ENCODE measurements at regions not wholly inside any gene's neighbourhood (a gene's known extent, or its start where the extent isn't known, plus 50 kb on each side); places are given as distances from the start of the nearest gene placed in this dataset.

GRCh38 chr1:233540816-233541215, 73.1 kb upstream of the KCNK1 start:
- no peak for FAIRE-seq
- DNase-seq (ENCODE audit: insufficient read length, low spot score), result no peak
- TF ChIP-seq TAF1 (IDR thresholded peaks at IDR 0.05; ENCODE audit: low read depth, low read length) (no peak), SPI1 (IDR thresholded peaks at IDR 0.05; ENCODE audit: low read depth, low read length) (no peak), POU2F2 (IDR thresholded peaks at IDR 0.05; ENCODE audit: low read depth, low read length) (no peak), POLR2AphosphoS5 (IDR thresholded peaks at IDR 0.05; ENCODE audit: low read depth, low read length) (no peak)

DNA sequence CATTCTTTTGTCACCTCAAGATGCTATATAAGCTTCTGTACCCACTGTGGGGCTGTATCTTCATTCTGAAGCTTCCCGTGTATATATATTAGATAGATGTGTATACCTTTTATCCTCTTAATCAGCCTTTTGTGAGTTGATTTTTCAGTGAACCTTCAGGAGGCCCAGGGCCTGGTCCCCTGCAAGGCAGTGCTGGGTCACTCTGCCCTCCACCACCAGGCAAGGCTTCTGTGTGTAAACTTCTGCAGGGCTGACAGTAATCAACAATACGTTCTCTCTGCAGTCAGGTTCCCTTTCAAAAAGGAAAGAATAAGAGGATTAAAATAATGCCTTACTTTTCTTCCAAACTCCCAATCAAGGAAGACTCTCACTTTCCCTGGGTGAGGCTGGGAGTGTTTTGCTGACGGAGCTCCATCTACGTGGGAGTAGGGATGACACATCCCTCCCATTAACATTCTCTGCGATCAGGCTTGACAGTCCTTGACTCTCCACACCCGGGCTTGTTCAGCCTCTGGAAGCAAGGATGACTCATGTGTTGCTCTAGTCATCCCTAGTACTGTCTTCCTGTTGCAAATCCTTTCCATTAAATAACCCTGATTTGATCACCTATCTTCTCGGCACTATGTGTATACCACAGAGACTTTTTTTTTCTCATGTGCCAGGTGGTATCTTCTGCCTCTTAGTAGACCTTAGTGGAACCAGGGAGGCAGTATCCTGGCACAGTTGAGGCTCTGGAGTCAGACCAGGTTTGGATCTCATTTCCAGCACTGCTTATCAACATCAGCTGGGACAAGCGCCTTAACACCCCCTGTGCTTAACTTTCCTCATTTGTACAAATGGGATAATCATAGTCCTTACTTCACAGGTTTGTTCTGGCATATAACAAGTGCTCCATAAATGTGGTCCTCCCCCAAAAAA, 70.3 kb upstream of the KCNK1 start:
- DNase-seq (ENCODE audit: insufficient read length, low spot score) (no peak), FAIRE-seq (no peak)

GRCh38 chr1:233544304-233544703, 69.6 kb upstream of the KCNK1 start:
- FAIRE-seq (no peak), DNase-seq (ENCODE audit: insufficient read length, low spot score) (no peak)
- TF ChIP-seq TAF1 (IDR thresholded peaks at IDR 0.05; ENCODE audit: low read depth, low read length), result no peak
- TF ChIP-seq PAX5 (IDR thresholded peaks at IDR 0.05; ENCODE audit: insufficient read depth, low read length, severe bottlenecking), result no peak

More for the DNA sequence above, 70.3 kb upstream of the KCNK1 start:
- TF ChIP-seq POLR2AphosphoS5 (IDR thresholded peaks at IDR 0.05; ENCODE audit: low read depth, low read length) (no peak), PAX5 (IDR thresholded peaks at IDR 0.05; ENCODE audit: insufficient read depth, low read length, severe bottlenecking) (no peak), POU2F2 (IDR thresholded peaks at IDR 0.05; ENCODE audit: low read depth, low read length) (no peak), SPI1 (IDR thresholded peaks at IDR 0.05; ENCODE audit: low read depth, low read length) (no peak), TAF1 (IDR thresholded peaks at IDR 0.05; ENCODE audit: low read depth, low read length) (no peak), POLR2A (IDR thresholded peaks at IDR 0.05; ENCODE audit: low read depth, low read length) (no peak)

- TF ChIP-seq POU2F2 (IDR thresholded peaks at IDR 0.05; ENCODE audit: low read depth, low read length), result no peak
- TF ChIP-seq POLR2AphosphoS5 (IDR thresholded peaks at IDR 0.05; ENCODE audit: low read depth, low read length), result no peak
- no peak for TF ChIP-seq POLR2A (IDR thresholded peaks at IDR 0.05; ENCODE audit: low read depth, low read length)
- no peak for DNase-seq (ENCODE audit: insufficient read length, low spot score)
- FAIRE-seq, result no peak
Observed at GRCh38 chr1:233547726-233548125, 66.2 kb upstream of the KCNK1 start.

- FAIRE-seq, result no peak
- TF ChIP-seq PAX5 (IDR thresholded peaks at IDR 0.05; ENCODE audit: insufficient read depth, low read length, severe bottlenecking), result no peak
- no peak for TF ChIP-seq POLR2AphosphoS5 (IDR thresholded peaks at IDR 0.05; ENCODE audit: low read depth, low read length)
- TF ChIP-seq POLR2A (IDR thresholded peaks at IDR 0.05; ENCODE audit: low read depth, low read length), result no peak
- TF ChIP-seq POU2F2 (IDR thresholded peaks at IDR 0.05; ENCODE audit: low read depth, low read length), result no peak
- TF ChIP-seq TAF1 (IDR thresholded peaks at IDR 0.05; ENCODE audit: low read depth, low read length), result no peak
- no peak for TF ChIP-seq SPI1 (IDR thresholded peaks at IDR 0.05; ENCODE audit: low read depth, low read length)
Observed at GRCh38 chr1:233549404-233549803, 64.5 kb upstream of the KCNK1 start.

DNA sequence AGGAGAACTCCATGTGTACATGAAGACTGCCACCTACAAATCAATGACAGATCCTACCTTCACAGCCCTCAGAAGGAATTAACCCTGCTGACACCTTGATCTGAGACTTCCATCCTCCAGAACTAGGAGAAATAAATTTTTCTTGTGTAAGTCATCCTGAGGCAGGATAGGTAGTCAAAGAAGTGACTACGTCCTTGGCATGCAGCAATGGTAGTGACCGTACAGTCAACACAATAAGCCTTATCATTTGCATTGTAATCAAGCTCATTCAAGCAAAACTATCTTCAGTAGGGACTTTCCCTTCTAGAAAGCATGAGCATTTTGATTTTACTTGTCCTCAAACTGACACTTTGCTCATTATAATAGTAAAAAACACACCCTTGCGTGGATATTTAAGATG, 64.0 kb upstream of the KCNK1 start:
- DNase-seq (ENCODE audit: insufficient read length, low spot score), result no peak
- no peak for FAIRE-seq
- TF ChIP-seq SPI1 (IDR thresholded peaks at IDR 0.05; ENCODE audit: low read depth, low read length), result no peak
- no peak for TF ChIP-seq TAF1 (IDR thresholded peaks at IDR 0.05; ENCODE audit: low read depth, low read length)
- no peak for TF ChIP-seq POLR2A (IDR thresholded peaks at IDR 0.05; ENCODE audit: low read depth, low read length)
- TF ChIP-seq POLR2AphosphoS5 (IDR thresholded peaks at IDR 0.05; ENCODE audit: low read depth, low read length), result no peak
- no peak for TF ChIP-seq PAX5 (IDR thresholded peaks at IDR 0.05; ENCODE audit: insufficient read depth, low read length, severe bottlenecking)
- TF ChIP-seq POU2F2 (IDR thresholded peaks at IDR 0.05; ENCODE audit: low read depth, low read length), result no peak

More at GRCh38 chr1:233549404-233549803, 64.5 kb upstream of the KCNK1 start:
- DNase-seq (ENCODE audit: insufficient read length, low spot score), result no peak

DNA sequence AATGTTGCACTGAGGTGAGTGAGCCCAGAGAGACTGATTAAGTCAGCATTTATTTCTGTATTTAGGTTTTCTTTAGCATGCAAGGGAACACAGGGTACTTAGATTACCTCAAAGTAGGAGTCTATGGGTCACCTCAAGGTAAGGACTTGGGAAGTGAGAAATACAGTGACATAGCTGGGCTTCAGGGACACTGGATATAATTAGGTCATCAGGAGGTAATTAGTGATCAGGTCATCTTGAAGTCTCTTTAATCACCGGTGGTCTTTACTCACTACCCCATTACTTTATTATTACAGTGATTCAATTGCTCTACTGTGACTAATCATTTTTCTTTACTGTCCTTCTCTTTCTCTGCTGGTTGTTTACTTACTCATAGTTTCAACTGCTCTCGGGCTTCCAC, 59.9 kb upstream of the KCNK1 start:
- DNase-seq (ENCODE audit: insufficient read length, low spot score), result no peak
- FAIRE-seq, result no peak

DNA sequence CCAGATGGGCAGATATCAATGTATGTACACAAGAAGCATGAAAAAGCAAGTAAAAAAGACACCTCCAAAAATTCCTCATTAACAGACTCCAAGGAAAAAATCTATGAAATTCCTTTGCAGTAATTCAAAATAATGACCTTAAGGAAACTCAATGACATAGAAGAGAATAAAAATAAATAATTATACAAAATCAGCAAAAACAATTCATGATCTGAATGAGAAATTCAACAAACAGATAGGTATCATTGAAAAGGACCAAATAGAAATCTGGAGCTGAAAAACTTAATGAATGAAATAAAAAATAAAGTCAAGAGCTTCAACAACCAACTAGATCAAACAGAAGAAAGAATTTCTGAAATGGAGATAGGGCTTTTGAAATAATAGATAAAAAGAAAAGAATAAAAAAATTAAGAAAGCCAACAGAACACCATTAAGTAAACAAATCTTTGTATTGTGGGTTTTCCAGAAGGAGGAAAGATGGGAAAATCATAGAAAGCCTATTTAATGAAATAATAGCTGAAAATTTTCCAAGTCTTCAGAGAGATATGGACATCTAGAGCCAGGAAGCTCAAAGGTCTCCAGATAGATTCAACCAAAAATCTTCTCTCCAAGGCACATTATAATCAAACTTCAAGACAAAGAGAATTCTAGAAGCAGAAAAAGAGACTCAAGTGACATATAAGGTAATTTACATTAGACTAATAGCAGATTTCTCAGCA, 52.0 kb upstream of the KCNK1 start:
- DNase-seq (ENCODE audit: insufficient read length, low spot score), result no peak
- TF ChIP-seq TAF1 (IDR thresholded peaks at IDR 0.05; ENCODE audit: low read depth, low read length), result no peak
- no peak for TF ChIP-seq PAX5 (IDR thresholded peaks at IDR 0.05; ENCODE audit: insufficient read depth, low read length, severe bottlenecking)
- no peak for TF ChIP-seq POU2F2 (IDR thresholded peaks at IDR 0.05; ENCODE audit: low read depth, low read length)
- no peak for TF ChIP-seq POLR2AphosphoS5 (IDR thresholded peaks at IDR 0.05; ENCODE audit: low read depth, low read length)
- no peak for TF ChIP-seq POLR2A (IDR thresholded peaks at IDR 0.05; ENCODE audit: low read depth, low read length)
- no peak for TF ChIP-seq SPI1 (IDR thresholded peaks at IDR 0.05; ENCODE audit: low read depth, low read length)
- FAIRE-seq, result no peak

More for the DNA sequence above, 59.9 kb upstream of the KCNK1 start:
- TF ChIP-seq PAX5 (IDR thresholded peaks at IDR 0.05; ENCODE audit: insufficient read depth, low read length, severe bottlenecking) (no peak), POU2F2 (IDR thresholded peaks at IDR 0.05; ENCODE audit: low read depth, low read length) (no peak), POLR2AphosphoS5 (IDR thresholded peaks at IDR 0.05; ENCODE audit: low read depth, low read length) (no peak), POLR2A (IDR thresholded peaks at IDR 0.05; ENCODE audit: low read depth, low read length) (no peak), TAF1 (IDR thresholded peaks at IDR 0.05; ENCODE audit: low read depth, low read length) (no peak), SPI1 (IDR thresholded peaks at IDR 0.05; ENCODE audit: low read depth, low read length) (no peak)
